KOPT-K1 (cell line): ENCODE measurements at regions not wholly inside any gene's neighbourhood (a gene's known extent, or its start where the extent isn't known, plus 50 kb on each side); places are given as distances from the start of the nearest gene placed in this dataset.

ENCODE experiments used
- H3K27ac ChIP-seq: fragments of 200-600 bp; sonication (generic); 2 replicates; pipeline ENCODE4 v1.5.1; 2016; ENCODE audit warnings: antibody characterized with exemption, mild to moderate bottlenecking, low read depth, low read length; ENCODE audit not compliant: poor library complexity, severe bottlenecking
- H3K36me3 ChIP-seq: fragments of 200-600 bp; sonication (generic); 2 replicates; pipeline ENCODE4 v1.5.1; 2017; ENCODE audit warnings: antibody characterized with exemption, mild to moderate bottlenecking, low read length, moderate library complexity; ENCODE audit not compliant: insufficient read depth
- H3K9me3 ChIP-seq: fragments of 200-600 bp; sonication (generic); 2 replicates; pipeline ENCODE4 v1.5.1; 2017; ENCODE audit warnings: antibody characterized with exemption, low read length, mild to moderate bottlenecking; ENCODE audit not compliant: insufficient read depth, poor library complexity, severe bottlenecking

DNA sequence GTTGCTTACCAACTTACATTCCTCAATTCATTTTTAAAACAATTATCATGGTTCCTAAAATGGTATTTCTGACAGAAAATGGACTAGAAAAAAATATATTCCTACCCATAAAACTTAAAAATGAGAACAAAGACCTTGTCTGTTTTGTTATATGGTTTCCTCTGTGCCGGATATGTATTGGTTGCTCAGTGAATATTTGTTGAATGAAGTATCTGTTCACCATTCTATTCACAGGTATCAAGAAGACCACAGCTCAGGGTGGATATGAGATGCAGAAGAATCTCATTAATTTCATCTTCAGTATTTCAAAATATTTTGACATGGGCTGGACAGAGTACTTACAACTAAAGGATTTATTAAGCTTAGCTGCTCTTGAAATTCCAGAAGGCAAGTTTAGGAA, 58.1 kb downstream of the TUSC7 start:
- H3K27ac ChIP-seq, result no peak overlapping the region
- no peaks in the 10 kb centered on the region for H3K36me3 ChIP-seq
- H3K9me3 ChIP-seq, result no peaks in the 10 kb centered on the region

DNA sequence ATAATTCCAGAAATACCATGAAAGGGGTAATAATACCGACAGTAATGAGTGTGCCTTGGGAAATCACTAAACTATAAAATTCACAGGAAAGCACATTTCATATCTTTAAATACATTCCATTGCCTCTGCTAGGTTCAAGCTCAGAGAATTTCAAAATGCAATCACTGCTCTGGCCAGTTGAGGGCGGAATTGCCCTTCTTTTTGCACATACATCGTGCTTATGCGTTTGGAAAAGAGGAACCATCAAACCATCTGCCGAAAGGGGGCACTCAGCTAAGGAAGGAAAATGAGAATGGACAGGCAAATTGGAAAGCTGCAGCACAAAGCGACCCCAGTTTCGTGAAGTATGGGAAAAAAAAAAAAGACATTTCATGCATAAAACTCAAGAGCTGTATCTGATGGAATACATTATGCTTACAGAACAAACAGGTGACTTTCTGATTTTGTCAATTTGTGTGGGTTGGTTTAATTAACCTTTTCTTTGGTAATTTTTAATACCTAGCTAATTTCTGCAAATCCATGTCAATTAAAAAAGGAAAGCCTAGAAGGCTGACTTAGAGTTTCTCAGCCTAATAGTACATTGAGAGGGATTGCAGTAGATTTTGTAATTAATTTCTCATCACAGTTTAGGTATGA, 61.4 kb downstream of the TUSC7 start:
- Histone ChIP-seq H3K9me3 (no peaks in the 10 kb centered on the region), H3K27ac (no peak overlapping the region), H3K36me3 (no peaks in the 10 kb centered on the region)

DNA sequence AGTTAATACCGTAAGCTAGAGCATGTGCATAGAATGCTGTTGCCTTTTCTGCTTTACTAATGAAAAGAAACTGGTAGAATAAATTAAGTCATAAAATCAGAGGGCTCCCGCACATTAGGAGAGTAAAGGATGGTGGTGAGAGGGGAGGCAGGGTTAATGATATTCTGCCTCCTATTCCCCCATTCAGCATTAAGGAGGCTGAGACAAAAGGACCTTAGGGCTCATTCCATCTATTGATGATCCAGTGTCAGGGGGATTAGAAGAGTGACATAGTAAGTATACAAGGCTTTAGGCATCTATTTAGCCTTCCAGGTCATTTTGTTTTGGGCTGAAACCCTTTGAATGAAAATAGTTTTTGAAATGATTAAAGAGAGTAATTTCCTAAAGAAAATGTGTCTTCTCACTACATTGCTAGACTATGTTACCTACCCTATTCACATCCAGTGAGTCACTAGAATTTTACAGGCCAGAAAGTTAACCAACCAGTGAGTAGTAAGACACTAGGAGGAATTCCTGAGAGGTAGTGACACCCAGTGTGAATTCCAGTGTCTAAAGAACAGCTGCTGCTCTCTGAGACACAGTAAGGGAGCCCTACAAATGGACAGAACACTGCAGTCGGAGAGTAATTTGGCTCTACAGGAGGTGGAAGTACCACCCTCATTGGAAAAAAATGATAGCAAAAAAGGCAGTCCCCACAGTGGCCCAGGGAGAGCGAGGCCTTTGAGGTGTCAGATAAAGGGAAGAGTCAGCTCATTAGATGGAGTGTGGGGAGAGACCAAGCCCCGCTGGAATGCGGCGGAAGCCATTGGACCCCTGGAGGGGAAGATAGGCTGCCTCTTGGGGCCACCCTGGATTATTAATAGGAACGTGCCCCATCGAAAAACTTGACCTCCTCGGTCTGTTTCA, 67.6 kb downstream of the TUSC7 start:
- no peaks in the 10 kb centered on the region for H3K36me3 ChIP-seq
- H3K9me3 ChIP-seq, result no peaks in the 10 kb centered on the region
- no peak overlapping the region for H3K27ac ChIP-seq

DNA sequence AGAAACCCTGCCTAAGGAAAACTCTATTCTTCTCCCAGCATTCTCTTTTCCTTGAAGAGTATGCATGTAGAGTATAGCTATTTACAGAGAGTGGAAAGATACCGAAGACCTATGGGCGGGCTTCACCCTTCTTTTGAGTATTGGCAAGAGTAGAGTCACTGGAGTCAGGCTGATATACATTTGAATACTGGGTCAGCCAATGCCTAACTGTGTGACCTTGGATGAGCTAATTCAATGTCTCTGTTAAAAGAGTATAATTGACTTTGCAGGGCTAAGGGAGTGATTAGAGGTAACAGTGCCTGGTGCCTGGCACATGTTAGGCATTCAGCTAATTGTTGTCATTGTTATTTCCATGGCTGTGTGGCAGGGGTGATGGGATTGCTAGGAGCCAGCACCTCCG, 75.6 kb downstream of the TUSC7 start:
- no peaks in the 10 kb centered on the region for H3K36me3 ChIP-seq
- no peaks in the 10 kb centered on the region for H3K9me3 ChIP-seq
- no peak overlapping the region for H3K27ac ChIP-seq

DNA sequence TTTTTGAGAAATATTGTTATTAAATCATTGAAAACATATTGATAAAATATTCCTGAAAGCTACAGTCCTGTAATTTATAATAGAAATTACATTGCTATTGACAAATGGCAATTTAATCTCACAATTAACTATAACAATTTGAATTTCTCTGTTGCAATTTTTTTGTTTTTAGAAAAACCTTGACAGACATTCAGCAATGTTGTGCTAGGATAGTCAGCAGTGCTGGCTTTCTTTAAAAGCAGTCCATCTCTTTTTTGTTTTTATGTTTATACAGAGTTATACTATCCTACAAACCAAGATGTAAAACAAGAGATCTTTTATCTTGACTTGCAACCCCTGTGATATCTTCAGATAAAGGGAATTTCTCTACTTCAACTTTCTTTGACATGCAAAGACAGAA, 93.1 kb downstream of the TUSC7 start:
- H3K36me3 ChIP-seq, result no peaks in the 10 kb centered on the region
- no peak overlapping the region for H3K27ac ChIP-seq
- no peaks in the 10 kb centered on the region for H3K9me3 ChIP-seq

DNA sequence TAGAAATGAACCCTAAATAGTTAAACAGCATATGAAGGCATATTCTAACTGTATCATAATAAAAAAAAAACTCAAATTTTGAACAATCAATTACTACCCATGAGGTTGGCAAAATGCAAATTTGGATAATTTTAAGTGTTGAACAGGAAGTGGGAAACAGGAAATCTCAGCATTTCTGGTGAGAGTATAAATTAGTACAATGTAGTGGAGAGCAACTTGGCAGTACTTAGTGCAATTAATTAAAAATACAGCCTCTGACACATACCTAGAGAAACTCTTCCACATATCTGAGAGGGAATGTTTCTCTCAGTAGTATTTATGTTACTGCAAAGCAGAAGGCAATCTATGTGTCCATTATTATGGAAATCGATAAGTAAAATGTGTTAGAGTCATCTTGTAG, 96.8 kb downstream of the TUSC7 start:
- H3K27ac ChIP-seq, result no peak overlapping the region
- H3K9me3 ChIP-seq, result peaks cover 5% of the 10 kb centered on the region
- H3K36me3 ChIP-seq, result no peaks in the 10 kb centered on the region

DNA sequence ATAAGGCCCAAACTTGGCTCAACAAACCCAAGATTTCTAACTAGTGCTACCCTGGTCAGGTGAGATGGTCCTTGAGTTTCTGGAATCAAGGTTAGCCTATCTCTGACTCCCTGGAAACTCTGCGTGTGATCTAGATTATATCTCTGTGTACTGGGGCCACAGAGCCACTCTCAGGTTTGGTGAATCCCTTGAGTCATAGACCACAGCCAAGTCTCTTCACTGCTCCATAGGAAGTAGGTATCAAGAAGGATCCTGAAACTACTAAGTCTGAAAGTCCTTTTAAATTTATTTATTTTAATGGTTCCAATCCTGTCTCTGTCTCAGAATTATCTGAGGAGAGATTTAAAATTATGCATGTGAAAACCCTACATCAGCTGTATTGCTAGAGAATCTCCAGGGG, 99.1 kb downstream of the TUSC7 start:
- H3K27ac ChIP-seq, result no peak overlapping the region
- H3K9me3 ChIP-seq, result peaks cover 5% of the 10 kb centered on the region
- no peaks in the 10 kb centered on the region for H3K36me3 ChIP-seq

DNA sequence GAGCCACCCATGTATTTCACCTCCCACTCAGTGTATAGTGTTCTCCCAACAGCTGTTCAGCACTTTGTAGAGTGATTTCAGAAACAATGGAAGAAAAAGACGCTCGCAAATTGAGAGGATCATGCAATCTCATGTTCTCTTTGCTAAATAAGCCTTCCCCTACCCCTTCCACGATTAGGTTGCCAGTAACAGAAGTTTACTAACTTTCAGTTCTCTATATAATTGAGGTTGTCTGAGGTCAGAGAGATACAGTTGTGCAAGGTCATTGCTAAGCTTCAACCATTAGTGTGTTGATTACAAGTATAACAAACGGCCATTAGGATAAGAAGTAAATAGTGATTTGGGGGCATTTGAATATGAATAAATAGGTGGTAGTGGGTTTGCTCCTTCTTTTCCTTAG, 99.6 kb downstream of the TUSC7 start:
- Histone ChIP-seq H3K9me3 (peaks cover 5% of the 10 kb centered on the region), H3K36me3 (no peaks in the 10 kb centered on the region), H3K27ac (no peak overlapping the region)

DNA sequence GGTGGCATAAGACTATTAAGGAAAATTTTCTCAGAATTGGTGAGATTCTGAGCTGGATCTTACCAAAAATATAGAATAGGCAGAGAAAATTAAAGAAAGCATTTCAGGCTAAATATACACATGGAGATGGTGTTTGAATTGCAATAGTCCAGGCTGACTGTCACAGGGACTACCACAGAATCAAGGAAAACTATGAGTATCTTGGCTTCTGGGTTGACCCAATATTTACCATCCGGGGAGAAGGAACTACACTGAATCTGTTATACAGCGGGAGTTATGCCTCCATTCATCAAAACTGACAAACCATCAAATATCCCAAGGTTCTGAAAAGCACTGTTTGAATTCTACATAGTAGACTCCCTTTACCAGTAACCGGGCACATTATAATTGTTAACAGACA, 102.2 kb downstream of the TUSC7 start:
- no peaks in the 10 kb centered on the region for H3K36me3 ChIP-seq
- H3K9me3 ChIP-seq, result peaks cover 5% of the 10 kb centered on the region
- no peak overlapping the region for H3K27ac ChIP-seq

DNA sequence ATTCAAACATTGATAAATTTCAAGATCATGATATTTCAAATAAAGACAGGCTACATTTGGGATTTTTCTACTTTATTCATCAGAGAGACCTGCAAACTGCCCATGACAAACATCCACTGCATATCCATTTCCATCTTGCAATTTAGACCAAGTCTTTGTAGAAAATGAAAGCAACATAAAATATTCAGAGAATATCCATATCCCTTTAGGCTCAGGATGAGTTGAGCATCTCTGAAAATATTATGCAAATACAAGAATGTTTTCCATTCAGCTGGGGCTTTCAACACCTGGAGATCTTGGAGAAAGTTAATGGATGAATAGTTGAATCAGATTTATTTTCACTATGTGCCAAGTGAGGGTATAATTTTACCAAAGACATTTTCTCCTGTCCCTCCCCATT, 103.4 kb downstream of the TUSC7 start:
- Histone ChIP-seq H3K36me3 (no peaks in the 10 kb centered on the region), H3K9me3 (peaks cover 5% of the 10 kb centered on the region), H3K27ac (no peak overlapping the region)

DNA sequence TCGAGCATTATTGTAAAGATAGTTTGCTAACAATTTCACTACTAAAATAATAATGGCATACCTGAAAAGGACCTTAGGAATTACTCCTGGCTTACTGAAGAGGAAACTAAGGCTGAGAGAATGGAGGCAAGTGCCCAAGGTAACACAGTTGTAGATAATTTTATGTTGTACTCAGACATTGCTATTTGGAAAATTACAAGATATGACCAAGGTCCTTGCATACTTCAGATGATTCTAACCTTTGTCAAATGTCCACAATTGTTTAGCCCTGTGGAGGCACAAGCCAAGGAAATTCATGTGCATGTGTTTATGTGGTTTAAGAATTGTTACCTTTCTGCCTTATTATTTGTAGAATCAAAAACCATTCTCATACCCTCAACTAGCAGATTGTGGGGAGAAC, 105.7 kb downstream of the TUSC7 start:
- Histone ChIP-seq H3K36me3 (no peaks in the 10 kb centered on the region), H3K27ac (no peak overlapping the region), H3K9me3 (peaks cover 5% of the 10 kb centered on the region)

DNA sequence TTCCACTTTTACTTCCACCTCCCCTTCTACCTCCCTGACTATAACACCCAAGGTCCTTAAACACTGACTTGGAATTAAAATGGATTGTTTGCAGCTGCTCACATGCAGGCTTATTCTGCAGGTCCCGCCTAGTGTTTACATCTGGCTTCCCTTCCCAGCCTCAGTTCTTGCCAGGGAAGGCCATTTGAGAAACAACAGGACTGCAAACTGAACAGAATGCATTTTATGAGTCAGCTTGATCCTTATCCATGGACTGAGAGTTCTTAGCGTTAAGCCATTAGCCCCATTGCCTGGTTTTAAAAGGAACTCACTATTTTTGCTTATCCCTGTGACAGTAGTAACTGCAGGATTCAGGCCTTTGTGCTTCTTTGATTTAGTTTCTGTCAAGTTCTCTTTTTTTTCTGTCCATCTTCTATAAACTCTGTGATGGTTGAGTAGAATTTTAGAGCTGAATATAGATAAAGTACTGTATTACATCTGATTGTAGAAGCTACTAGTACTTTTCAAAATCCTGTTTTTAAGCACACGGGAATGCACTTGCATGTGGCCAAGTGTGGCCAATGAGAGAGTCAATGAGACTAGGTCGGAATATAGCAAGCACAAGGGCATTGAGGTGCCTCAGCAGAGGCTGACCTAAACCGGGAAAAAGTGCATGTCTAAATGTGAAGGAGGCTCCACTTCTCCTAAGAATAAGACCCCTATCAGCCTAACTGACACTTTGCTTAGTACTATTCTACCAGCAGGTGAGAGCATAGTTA, 106.4 kb downstream of the TUSC7 start:
- H3K9me3 ChIP-seq, result no peaks in the 10 kb centered on the region
- no peak overlapping the region for H3K27ac ChIP-seq

DNA sequence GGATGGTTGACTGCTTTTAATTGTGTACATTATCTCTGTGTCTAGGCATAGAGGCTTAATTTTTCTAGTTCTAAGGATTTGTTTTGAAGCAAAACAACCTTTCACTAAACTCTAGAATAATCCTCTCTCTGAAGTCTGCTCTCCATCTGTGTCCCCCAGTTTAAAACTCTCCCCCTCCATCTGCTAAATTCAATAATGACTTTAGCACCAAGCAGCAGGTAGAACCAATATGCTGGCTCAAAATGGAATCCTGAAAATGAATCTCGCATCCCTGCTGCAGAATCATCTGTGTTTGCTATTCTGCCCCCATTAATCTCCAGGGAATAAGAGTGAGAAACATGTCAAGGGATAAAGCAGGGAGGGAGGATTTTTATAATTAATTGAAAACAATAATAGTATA, 111.8 kb downstream of the TUSC7 start:
- H3K27ac ChIP-seq, result no peak overlapping the region
- H3K36me3 ChIP-seq, result no peaks in the 10 kb centered on the region
- no peaks in the 10 kb centered on the region for H3K9me3 ChIP-seq

More for the DNA sequence above, 106.4 kb downstream of the TUSC7 start:
- H3K36me3 ChIP-seq, result no peaks in the 10 kb centered on the region

DNA sequence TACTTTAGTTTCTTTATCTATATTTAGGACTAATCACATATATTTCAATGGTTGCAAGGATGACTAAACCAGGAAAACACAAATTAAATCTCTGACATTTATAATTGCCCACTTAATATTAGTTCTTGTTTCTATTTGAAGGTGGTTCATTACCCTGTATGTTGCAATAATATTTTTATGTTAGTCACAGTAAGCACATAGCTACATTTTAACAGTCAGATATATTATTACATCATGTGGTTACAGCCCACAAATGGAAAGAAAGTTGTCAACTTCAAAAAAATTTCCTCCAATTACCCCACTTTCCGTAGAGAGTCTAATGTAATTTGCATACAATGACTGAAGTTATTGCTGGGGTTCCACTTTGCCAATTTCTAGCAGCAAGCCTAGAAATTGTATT, 114.6 kb downstream of the TUSC7 start:
- Histone ChIP-seq H3K27ac (no peak overlapping the region), H3K9me3 (no peaks in the 10 kb centered on the region), H3K36me3 (no peaks in the 10 kb centered on the region)

DNA sequence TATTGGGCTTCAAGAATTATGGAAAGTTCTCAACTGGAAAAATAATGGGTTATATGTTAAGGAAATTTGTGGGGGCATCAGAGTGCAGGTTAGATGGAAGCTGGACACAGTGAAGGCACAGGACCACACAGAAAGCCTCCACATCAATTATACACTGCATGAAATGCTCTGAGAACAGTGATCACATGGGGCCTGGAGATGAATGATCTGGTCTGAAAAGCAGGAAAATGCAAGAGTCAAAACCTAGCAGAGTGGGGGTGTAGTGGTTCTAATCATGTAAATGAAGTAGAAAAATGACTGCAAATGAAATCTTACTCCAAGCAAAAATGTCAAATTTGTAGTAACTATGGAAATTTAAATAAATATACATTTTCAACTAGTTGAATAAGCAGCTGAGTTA, 123.6 kb downstream of the TUSC7 start:
- H3K27ac ChIP-seq, result no peak overlapping the region
- H3K36me3 ChIP-seq, result no peaks in the 10 kb centered on the region
- no peaks in the 10 kb centered on the region for H3K9me3 ChIP-seq
